A549 (cell line): ENCODE measurements at regions not wholly inside any gene's neighbourhood (a gene's known extent, or its start where the extent isn't known, plus 50 kb on each side); places are given as distances from the start of the nearest gene placed in this dataset.

ENCODE experiments used
- CHD4 ChIP-seq: fragments of 200-600 bp; sonication (generic); IDR thresholded peaks from 2 replicates; pipeline ENCODE4 v1.6.1; 2016; ENCODE audit warnings: antibody characterized with exemption, mild to moderate bottlenecking, borderline replicate concordance
- ESRRA ChIP-seq: fragments of 150-350 bp; IDR thresholded peaks from 2 replicates; pipeline ENCODE4 v1.6.1; 2014; ENCODE audit warnings: mild to moderate bottlenecking, low read length, borderline replicate concordance
- GATA3 ChIP-seq: IDR thresholded peaks from 2 replicates; pipeline ENCODE4 v1.6.1; 2012; ENCODE audit warnings: borderline replicate concordance
- KDM1A ChIP-seq: fragments of 200-600 bp; sonication (generic); IDR thresholded peaks from 2 replicates; pipeline ENCODE4 v1.6.1; 2016; ENCODE audit warnings: low read depth, mild to moderate bottlenecking
- MAZ ChIP-seq: fragments of 150-350 bp; IDR thresholded peaks from 2 replicates; pipeline ENCODE4 v1.6.1; 2014; ENCODE audit warnings: antibody characterized with exemption, low read depth, low read length, borderline replicate concordance
- POLR2A ChIP-seq: IDR thresholded peaks from 2 replicates; pipeline ENCODE4 v1.6.1; 2012; ENCODE audit warnings: mild to moderate bottlenecking, low read length
- POLR2AphosphoS2 ChIP-seq: conservative IDR thresholded peaks from 2 replicates; pipeline ENCODE4 v1.6.1; 2012; ENCODE audit warnings: low read length, improper control_type of control experiment, inconsistent platforms
- RCOR1 ChIP-seq: fragments of 150-350 bp; IDR thresholded peaks from 2 replicates; pipeline ENCODE4 v1.6.1; 2014; ENCODE audit warnings: antibody characterized with exemption, low read length, low read depth
- USF2 ChIP-seq: fragments of 450-650 bp; IDR thresholded peaks from 2 replicates; pipeline ENCODE4 v1.6.1; 2014; ENCODE audit warnings: antibody characterized with exemption
- ZNF302 ChIP-seq: fragments of 250-450 bp; sonication (Bioruptor Pico); IDR thresholded peaks from 2 replicates; pipeline ENCODE4 v1.9.0; 2021; ENCODE audit warnings: inconsistent platforms, mild to moderate bottlenecking, moderate library complexity
- TF ChIP-seq, protein P1 (sequence below): fragments of >200 bp; sonication (Bioruptor Twin); formaldehyde crosslinking; IDR thresholded peaks from 3 replicates; pipeline ENCODE4 v1.5.1; 2016
- TF ChIP-seq, protein P2 (sequence below): IDR thresholded peaks from 2 replicates; pipeline ENCODE4 v1.6.1; 2012; ENCODE audit warnings: low read depth, borderline replicate concordance
- TF ChIP-seq, protein P3 (sequence below): IDR thresholded peaks from 2 replicates; pipeline ENCODE4 v1.6.1; 2012
- TF ChIP-seq, protein P4 (sequence below): IDR thresholded peaks from 2 replicates; pipeline ENCODE4 v1.6.1; 2012

GRCh38 chr3:144650380-144650779 is 678.8 kb downstream of the DIPK2A start:
- TF ChIP-seq, protein P1, sequence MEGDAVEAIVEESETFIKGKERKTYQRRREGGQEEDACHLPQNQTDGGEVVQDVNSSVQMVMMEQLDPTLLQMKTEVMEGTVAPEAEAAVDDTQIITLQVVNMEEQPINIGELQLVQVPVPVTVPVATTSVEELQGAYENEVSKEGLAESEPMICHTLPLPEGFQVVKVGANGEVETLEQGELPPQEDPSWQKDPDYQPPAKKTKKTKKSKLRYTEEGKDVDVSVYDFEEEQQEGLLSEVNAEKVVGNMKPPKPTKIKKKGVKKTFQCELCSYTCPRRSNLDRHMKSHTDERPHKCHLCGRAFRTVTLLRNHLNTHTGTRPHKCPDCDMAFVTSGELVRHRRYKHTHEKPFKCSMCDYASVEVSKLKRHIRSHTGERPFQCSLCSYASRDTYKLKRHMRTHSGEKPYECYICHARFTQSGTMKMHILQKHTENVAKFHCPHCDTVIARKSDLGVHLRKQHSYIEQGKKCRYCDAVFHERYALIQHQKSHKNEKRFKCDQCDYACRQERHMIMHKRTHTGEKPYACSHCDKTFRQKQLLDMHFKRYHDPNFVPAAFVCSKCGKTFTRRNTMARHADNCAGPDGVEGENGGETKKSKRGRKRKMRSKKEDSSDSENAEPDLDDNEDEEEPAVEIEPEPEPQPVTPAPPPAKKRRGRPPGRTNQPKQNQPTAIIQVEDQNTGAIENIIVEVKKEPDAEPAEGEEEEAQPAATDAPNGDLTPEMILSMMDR = no peak
- TF ChIP-seq, protein P2, sequence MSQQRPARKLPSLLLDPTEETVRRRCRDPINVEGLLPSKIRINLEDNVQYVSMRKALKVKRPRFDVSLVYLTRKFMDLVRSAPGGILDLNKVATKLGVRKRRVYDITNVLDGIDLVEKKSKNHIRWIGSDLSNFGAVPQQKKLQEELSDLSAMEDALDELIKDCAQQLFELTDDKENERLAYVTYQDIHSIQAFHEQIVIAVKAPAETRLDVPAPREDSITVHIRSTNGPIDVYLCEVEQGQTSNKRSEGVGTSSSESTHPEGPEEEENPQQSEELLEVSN = no peak
- TF ChIP-seq, protein P3, sequence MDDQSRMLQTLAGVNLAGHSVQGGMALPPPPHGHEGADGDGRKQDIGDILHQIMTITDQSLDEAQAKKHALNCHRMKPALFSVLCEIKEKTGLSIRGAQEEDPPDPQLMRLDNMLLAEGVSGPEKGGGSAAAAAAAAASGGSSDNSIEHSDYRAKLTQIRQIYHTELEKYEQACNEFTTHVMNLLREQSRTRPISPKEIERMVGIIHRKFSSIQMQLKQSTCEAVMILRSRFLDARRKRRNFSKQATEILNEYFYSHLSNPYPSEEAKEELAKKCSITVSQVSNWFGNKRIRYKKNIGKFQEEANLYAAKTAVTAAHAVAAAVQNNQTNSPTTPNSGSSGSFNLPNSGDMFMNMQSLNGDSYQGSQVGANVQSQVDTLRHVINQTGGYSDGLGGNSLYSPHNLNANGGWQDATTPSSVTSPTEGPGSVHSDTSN = no peak
- TF ChIP-seq ESRRA (no peak), CHD4 (no peak), POLR2A (no peak), POLR2AphosphoS2 (no peak), KDM1A (no peak), USF2 (no peak), MAZ (no peak), GATA3 (no peak), RCOR1 (no peak), ZNF302 (CRISPR knock-in tag) (no peak)
- TF ChIP-seq, protein P4, sequence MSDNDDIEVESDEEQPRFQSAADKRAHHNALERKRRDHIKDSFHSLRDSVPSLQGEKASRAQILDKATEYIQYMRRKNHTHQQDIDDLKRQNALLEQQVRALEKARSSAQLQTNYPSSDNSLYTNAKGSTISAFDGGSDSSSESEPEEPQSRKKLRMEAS = no peak
